Activated CD4-positive, alpha-beta T cell treated with anti-CD3 and anti-CD28 coated beads, Interleukin-2, Interleukin-6, amounts not matched to agents 100 ng/mL and 50 ng/mL, durations not matched to agents 16 hours and 8 hours (primary cell): ENCODE measurements at regions not wholly inside any gene's neighbourhood (a gene's known extent, or its start where the extent isn't known, plus 50 kb on each side); places are given as distances from the start of the nearest gene placed in this dataset.
A peak's percentile ranks its signal among the peaks of the same experiment; 100 is the strongest.

Source experiments
- DNase-seq: peaks from one replicate; pipeline ENCODE4 v3.0.0-alpha.2; 2020

DNA sequence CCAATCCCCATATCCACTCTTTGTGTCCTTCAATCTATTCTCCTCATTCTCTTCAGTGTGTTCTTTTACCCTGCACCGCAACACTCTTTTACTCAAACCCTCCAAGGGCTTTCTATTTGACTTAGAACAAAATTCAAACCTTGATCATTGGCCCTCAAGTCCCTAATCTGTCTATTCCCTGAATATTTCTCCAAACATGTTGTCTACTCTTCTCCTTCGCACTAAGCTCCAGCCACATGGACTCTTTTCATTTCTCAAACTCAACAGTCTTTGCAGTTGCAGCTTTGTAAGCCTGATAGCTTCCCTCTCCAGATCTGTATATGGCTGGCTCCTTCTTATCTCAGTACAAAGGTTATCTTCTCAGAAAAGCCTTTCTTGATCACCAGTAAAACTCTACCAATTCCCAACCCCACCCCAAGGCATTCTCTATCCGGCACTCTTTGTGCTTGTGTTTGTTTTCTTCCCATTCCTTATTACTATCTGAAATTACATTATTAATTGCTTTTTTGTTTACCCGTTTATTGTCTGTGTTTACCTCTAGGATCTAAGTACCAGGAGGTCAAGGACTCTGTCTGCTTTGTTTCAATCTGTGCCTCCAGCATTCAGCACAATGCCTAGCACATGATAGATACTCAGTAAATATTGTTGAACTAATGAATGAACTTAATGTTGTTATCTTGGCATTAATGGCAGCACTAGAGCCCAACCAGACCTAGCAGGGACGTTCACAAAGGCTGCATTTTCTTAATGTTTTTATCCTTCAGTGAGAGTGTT, 147.4 kb downstream of the BBOX1 start:
- DNase-seq, result no peak

DNA sequence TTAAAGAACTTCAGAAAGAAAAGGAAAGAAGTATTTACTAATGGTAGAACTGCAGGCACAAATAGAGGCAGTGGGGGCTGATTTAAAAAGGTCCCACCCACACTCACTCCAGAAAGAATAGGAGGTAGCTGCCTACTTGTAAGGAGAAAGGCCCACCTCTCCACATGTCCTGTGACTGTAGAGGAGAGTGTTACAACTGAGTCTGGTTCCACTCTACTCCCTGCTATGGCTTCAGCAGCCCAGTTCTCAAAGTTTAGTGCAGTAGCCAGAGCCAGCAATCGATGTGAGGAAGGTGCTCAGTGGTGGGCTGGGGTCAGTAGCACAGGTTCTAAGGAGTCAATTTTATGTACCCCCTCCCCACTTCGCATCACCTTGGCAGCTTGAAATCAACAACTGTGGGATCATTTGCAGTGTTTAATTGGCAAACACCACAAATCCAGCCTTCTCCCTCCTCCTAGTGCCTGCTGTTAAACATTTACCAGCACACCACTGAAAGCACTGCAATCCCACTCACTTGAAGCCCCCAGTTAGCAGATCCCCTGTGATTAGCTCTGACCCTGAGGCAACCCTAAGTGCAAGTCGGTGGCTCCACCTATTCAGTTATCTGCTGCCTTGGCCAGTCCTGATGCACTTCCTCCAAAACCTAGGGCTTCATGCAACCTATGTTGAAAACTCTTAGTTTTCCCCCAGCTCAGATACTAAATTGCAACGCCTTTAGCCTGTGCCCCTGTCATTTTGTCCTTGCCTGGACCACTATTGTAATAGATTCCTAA, 146.6 kb downstream of the BBOX1 start:
- DNase-seq, result no peak

GRCh38 chr11:27186580-27186979, 146.0 kb downstream of the BBOX1 start:
- no peak for DNase-seq

DNA sequence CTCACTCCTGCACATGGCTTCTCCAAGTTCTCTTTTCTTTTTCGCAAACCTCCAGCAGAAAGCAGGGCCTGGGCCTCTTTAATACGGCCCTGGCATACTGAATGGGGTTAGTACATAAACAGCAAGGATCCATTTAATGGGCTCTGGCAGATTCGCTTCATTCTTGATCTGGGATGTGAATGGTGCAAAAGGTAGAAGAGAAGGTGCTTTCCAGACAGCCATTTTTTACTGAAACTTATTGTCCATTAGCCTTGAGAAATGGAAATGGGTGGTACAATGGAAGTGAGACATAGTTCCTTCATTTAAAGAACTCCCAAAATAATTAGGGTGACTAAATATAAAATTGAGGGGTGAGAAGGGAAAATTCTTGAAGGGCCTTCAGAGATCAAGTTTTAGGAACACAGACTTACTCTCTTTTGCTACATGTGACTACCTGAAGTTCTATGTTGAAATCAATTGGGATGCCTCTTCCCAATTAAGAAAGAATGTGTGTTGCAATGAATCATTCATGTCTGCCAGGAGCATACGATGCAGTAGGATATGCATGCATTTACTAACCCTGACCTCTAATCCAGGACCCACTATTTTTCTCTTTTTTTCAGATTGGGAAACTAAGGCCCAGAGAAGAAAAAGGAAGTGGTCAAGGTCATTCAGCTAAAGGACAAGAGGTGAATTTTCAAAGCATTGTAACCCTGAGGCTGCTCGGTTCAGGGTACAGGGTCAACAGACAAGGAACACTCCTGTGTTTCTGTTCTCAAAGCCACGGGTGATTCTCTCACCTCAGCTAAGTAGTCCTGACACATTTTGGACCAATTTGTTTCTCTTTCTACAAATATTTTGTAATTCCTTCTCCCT, 144.1 kb downstream of the BBOX1 start:
- no peak for DNase-seq

DNA sequence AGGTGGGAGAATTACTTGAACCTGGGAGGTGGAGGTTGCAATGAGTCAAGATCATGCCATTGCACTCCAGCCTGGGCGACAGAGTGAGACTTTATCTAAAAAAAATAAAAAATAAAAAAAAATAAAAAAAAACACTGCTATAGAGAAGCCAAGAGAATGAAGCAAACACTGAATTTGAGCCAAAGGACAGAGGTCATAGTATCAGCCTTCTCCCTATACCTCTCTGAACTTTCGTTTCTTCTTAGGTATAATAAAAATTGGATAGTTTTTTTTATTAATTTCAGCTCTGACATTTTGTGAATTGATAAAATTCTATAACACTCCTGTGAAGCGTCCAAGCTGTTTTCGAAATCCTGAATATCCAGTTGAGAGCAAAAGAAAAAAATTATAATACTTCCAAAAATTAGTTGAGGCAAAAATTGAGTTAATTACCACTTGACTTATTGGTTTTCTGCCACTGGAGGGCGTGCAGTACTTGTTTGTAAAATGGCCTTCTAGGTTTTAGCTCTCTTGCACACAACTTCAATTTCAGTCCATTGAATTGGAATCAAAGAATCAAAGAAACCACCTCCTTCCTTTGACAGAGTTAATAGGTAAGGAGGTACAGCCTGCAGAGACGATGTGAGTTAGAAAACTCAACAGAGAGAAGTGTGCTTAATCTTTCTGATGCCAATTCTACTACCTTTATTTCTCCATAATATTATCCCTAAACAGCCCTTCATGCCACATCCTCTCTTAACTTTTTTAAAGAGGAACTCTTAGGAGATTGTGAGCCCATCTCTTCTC, 143.2 kb downstream of the BBOX1 start:
- peak; percentile 46 for DNase-seq

- DNase-seq, result no peak
These were observed 138.7 kb downstream of the BBOX1 start for GRCh38 chr11:27179334-27179733.

GRCh38 chr11:27178859-27179258, 138.2 kb downstream of the BBOX1 start:
- DNase-seq, result no peak
